GM06990 (cell line): ENCODE measurements at regions not wholly inside any gene's neighbourhood (a gene's known extent, or its start where the extent isn't known, plus 50 kb on each side); places are given as distances from the start of the nearest gene placed in this dataset.

Experiments
- DNase-seq: peaks from one replicate; pipeline ENCODE4 v3.0.0-alpha.2; 2011; ENCODE audit not compliant: insufficient read length; ENCODE audit errors: extremely low read depth
- H3K27me3 ChIP-seq: replicated peaks from 2 replicates; pipeline ENCODE4 v1.6.0; 2011; ENCODE audit warnings: low read length; ENCODE audit not compliant: control insufficient read depth, insufficient read depth
- H3K36me3 ChIP-seq: 2 replicates; pipeline ENCODE4 v1.5.1; 2011; ENCODE audit warnings: low read length; ENCODE audit not compliant: control insufficient read depth, insufficient read depth
- H3K4me3 ChIP-seq: replicated peaks from 2 replicates; pipeline ENCODE4 v1.5.1; 2011; ENCODE audit warnings: low read depth, mild to moderate bottlenecking, control low read depth, low read length
- CTCF ChIP-seq: IDR thresholded peaks from 2 replicates; pipeline ENCODE4 v1.5.1; 2011; ENCODE audit warnings: low read length, control low read depth, mild to moderate bottlenecking, inconsistent platforms; ENCODE audit not compliant: insufficient read depth, poor library complexity, severe bottlenecking

GRCh38 chr14:30129807-30130206 lies 202.2 kb upstream of the PRKD1 start:
- no peak for TF ChIP-seq CTCF
- Histone ChIP-seq H3K4me3 (no peak overlapping the region), H3K27me3 (no peaks in the 10 kb centered on the region), H3K36me3 (no peaks in the 10 kb centered on the region)
- no peak for DNase-seq

- no peak for TF ChIP-seq CTCF
- Histone ChIP-seq H3K4me3 (no peak overlapping the region), H3K27me3 (no peaks in the 10 kb centered on the region), H3K36me3 (no peaks in the 10 kb centered on the region)
- DNase-seq = no peak
Observed at GRCh38 chr14:30131581-30132097, 204.0 kb upstream of the PRKD1 start.

GRCh38 chr14:30132196-30132595 lies 204.5 kb upstream of the PRKD1 start:
- Histone ChIP-seq H3K27me3 (no peaks in the 10 kb centered on the region), H3K36me3 (no peaks in the 10 kb centered on the region), H3K4me3 (no peak overlapping the region)
- DNase-seq = no peak
- TF ChIP-seq CTCF = no peak

- no peaks in the 10 kb centered on the region for H3K36me3 ChIP-seq
- no peak for DNase-seq
- no peak for TF ChIP-seq CTCF
- no peak overlapping the region for H3K4me3 ChIP-seq
- H3K27me3 ChIP-seq = no peaks in the 10 kb centered on the region
Observed at GRCh38 chr14:30134936-30135335, 207.3 kb upstream of the PRKD1 start.

- no peak overlapping the region for H3K4me3 ChIP-seq
- no peaks in the 10 kb centered on the region for H3K36me3 ChIP-seq
- TF ChIP-seq CTCF = no peak
- no peak for DNase-seq
- H3K27me3 ChIP-seq = no peaks in the 10 kb centered on the region
Observed at GRCh38 chr14:30138567-30138966, 210.9 kb upstream of the PRKD1 start.

- H3K36me3 ChIP-seq = no peaks in the 10 kb centered on the region
- no peak overlapping the region for H3K4me3 ChIP-seq
- no peak for TF ChIP-seq CTCF
- DNase-seq = no peak
- H3K27me3 ChIP-seq = no peaks in the 10 kb centered on the region
Observed at GRCh38 chr14:30142216-30142615, 214.6 kb upstream of the PRKD1 start.
